Central memory CD8-positive, alpha-beta T cell (primary cell): ENCODE measurements at regions not wholly inside any gene's neighbourhood (a gene's known extent, or its start where the extent isn't known, plus 50 kb on each side); places are given as distances from the start of the nearest gene placed in this dataset.

ENCODE experiments used
- ATAC-seq: fragments of 150-1000 bp; cut with Tn5 transposase; replicated peaks from 2 replicates; pipeline ENCODE4 v1.10.0; 2022; ENCODE audit warnings: mild to moderate bottlenecking, moderate FRiP score, moderate number of reproducible peaks; ENCODE audit not compliant: poor library complexity, severe bottlenecking; ENCODE audit errors: extremely low read depth
- DNase-seq, 2 donors: peaks; one replicate each; pipeline ENCODE4 v3.0.0; 2021; ENCODE audit warnings: low spot score in 2 of 2
- H3K27ac Mint-ChIP-seq: one replicate; pipeline ENCODE4 v1.8.0; 2022; ENCODE audit warnings: low read depth, mild to moderate bottlenecking, moderate library complexity, mixed read lengths
- H3K27me3 Mint-ChIP-seq: one replicate; pipeline ENCODE4 v1.8.0; 2022; ENCODE audit warnings: mixed read lengths
- H3K36me3 Mint-ChIP-seq: one replicate; pipeline ENCODE4 v1.8.0; 2022; ENCODE audit warnings: mild to moderate bottlenecking, moderate library complexity, mixed read lengths; ENCODE audit not compliant: insufficient read depth
- H3K4me1 Mint-ChIP-seq: one replicate; pipeline ENCODE4 v1.8.0; 2022; ENCODE audit warnings: mixed read lengths
- H3K4me3 Mint-ChIP-seq: one replicate; pipeline ENCODE4 v1.8.0; 2022; ENCODE audit warnings: mild to moderate bottlenecking, moderate library complexity, mixed read lengths
- H3K9me3 Mint-ChIP-seq: one replicate; pipeline ENCODE4 v1.8.0; 2022; ENCODE audit warnings: mixed read lengths

- no peaks in the 10 kb centered on the region for H3K4me1 Mint-ChIP-seq
- H3K27ac Mint-ChIP-seq: no peak overlapping the region
- DNase-seq (no peak), ATAC-seq (no peak)
- no peaks in the 10 kb centered on the region for H3K9me3 Mint-ChIP-seq
- no peaks in the 10 kb centered on the region for H3K27me3 Mint-ChIP-seq
- no peak overlapping the region for H3K4me3 Mint-ChIP-seq
- no peaks in the 10 kb centered on the region for H3K36me3 Mint-ChIP-seq
Observed at GRCh38 chr4:8761824-8762205, 109.8 kb downstream of the HMX1 start.

- no peak for ATAC-seq
- Mint-ChIP-seq H3K27ac (no peak overlapping the region), H3K27me3 (no peaks in the 10 kb centered on the region), H3K36me3 (no peaks in the 10 kb centered on the region), H3K9me3 (no peaks in the 10 kb centered on the region), H3K4me3 (no peak overlapping the region), H3K4me1 (no peaks in the 10 kb centered on the region)
- no peak for DNase-seq
Observed at GRCh38 chr4:8761167-8761823, 110.3 kb downstream of the HMX1 start.

- Mint-ChIP-seq H3K4me1 (no peaks in the 10 kb centered on the region), H3K27ac (no peak overlapping the region), H3K27me3 (no peaks in the 10 kb centered on the region), H3K36me3 (no peaks in the 10 kb centered on the region), H3K9me3 (no peaks in the 10 kb centered on the region), H3K4me3 (no peak overlapping the region)
- no peak for DNase-seq
- ATAC-seq: no peak
Observed at GRCh38 chr4:8760561-8760960, 111.1 kb downstream of the HMX1 start.

GRCh38 chr4:8759987-8760386 is 111.7 kb downstream of the HMX1 start:
- H3K27me3 Mint-ChIP-seq: no peaks in the 10 kb centered on the region
- H3K4me1 Mint-ChIP-seq: no peaks in the 10 kb centered on the region
- DNase-seq: no peak
- no peak overlapping the region for H3K4me3 Mint-ChIP-seq
- no peak overlapping the region for H3K27ac Mint-ChIP-seq
- H3K36me3 Mint-ChIP-seq: no peaks in the 10 kb centered on the region
- H3K9me3 Mint-ChIP-seq: no peaks in the 10 kb centered on the region
- ATAC-seq: no peak

GRCh38 chr4:8756816-8757215 is 114.8 kb downstream of the HMX1 start:
- H3K4me3 Mint-ChIP-seq: no peak overlapping the region
- no peak overlapping the region for H3K27ac Mint-ChIP-seq
- H3K27me3 Mint-ChIP-seq: no peaks in the 10 kb centered on the region
- H3K4me1 Mint-ChIP-seq: no peaks in the 10 kb centered on the region
- ATAC-seq (no peak), DNase-seq (no peak)
- H3K9me3 Mint-ChIP-seq: no peaks in the 10 kb centered on the region
- peaks cover 1% of the 10 kb centered on the region for H3K36me3 Mint-ChIP-seq

GRCh38 chr4:8754634-8755589 is 116.7 kb downstream of the HMX1 start:
- Mint-ChIP-seq H3K27ac (no peak overlapping the region), H3K36me3 (peaks cover 1% of the 10 kb centered on the region), H3K4me1 (no peaks in the 10 kb centered on the region), H3K4me3 (no peak overlapping the region), H3K9me3 (no peaks in the 10 kb centered on the region), H3K27me3 (no peaks in the 10 kb centered on the region)
- ATAC-seq: no peak
- DNase-seq: no peak

GRCh38 chr4:8748236-8748575 is 123.4 kb downstream of the HMX1 start:
- Mint-ChIP-seq H3K27me3 (no peaks in the 10 kb centered on the region), H3K36me3 (peaks cover 1% of the 10 kb centered on the region), H3K4me3 (no peak overlapping the region), H3K4me1 (no peaks in the 10 kb centered on the region), H3K27ac (no peak overlapping the region), H3K9me3 (peaks cover 5% of the 10 kb centered on the region)
- DNase-seq (no peak), ATAC-seq (no peak)

- DNase-seq (no peak), ATAC-seq (no peak)
- no peak overlapping the region for H3K4me3 Mint-ChIP-seq
- H3K4me1 Mint-ChIP-seq: no peaks in the 10 kb centered on the region
- peaks cover 5% of the 10 kb centered on the region for H3K9me3 Mint-ChIP-seq
- H3K27ac Mint-ChIP-seq: no peak overlapping the region
- H3K36me3 Mint-ChIP-seq: no peaks in the 10 kb centered on the region
- H3K27me3 Mint-ChIP-seq: no peaks in the 10 kb centered on the region
Observed at GRCh38 chr4:8747467-8748235, 124.0 kb downstream of the HMX1 start.

GRCh38 chr4:8746523-8747466 is 124.8 kb downstream of the HMX1 start:
- Mint-ChIP-seq H3K4me3 (no peak overlapping the region), H3K27ac (no peak overlapping the region), H3K27me3 (peaks cover under 1% of the 10 kb centered on the region), H3K9me3 (peaks cover 5% of the 10 kb centered on the region), H3K36me3 (no peaks in the 10 kb centered on the region), H3K4me1 (no peaks in the 10 kb centered on the region)
- no peak for ATAC-seq
- DNase-seq: no peak

- ATAC-seq: no peak
- H3K27ac Mint-ChIP-seq: no peak overlapping the region
- H3K27me3 Mint-ChIP-seq: peaks cover 10% of the 10 kb centered on the region
- H3K36me3 Mint-ChIP-seq: no peaks in the 10 kb centered on the region
- H3K4me1 Mint-ChIP-seq: no peaks in the 10 kb centered on the region
- H3K4me3 Mint-ChIP-seq: no peak overlapping the region
- no peak for DNase-seq
- peaks cover 5% of the 10 kb centered on the region for H3K9me3 Mint-ChIP-seq
Observed at GRCh38 chr4:8745826-8746225, 125.8 kb downstream of the HMX1 start.

- peaks cover 5% of the 10 kb centered on the region for H3K9me3 Mint-ChIP-seq
- H3K27ac Mint-ChIP-seq: no peak overlapping the region
- DNase-seq: no peak
- peaks cover 10% of the 10 kb centered on the region for H3K27me3 Mint-ChIP-seq
- H3K4me3 Mint-ChIP-seq: no peak overlapping the region
- H3K36me3 Mint-ChIP-seq: no peaks in the 10 kb centered on the region
- ATAC-seq: no peak
- H3K4me1 Mint-ChIP-seq: no peaks in the 10 kb centered on the region
Observed at GRCh38 chr4:8745005-8745790, 126.4 kb downstream of the HMX1 start.
